Duodenal mucosa (tissue), 2 donors: ENCODE measurements at regions not wholly inside any gene's neighbourhood (a gene's known extent, or its start where the extent isn't known, plus 50 kb on each side); places are given as distances from the start of the nearest gene placed in this dataset.

ENCODE experiments used
- H3K27ac ChIP-seq: one replicate; pipeline ENCODE4 v1.7.0; 2013; ENCODE audit warnings: low read depth, low read length
- H3K27me3 ChIP-seq, 2 donors: one replicate each; pipeline ENCODE4 v1.7.0; 2013; ENCODE audit warnings: low read length in 2 of 2, control low read depth in 1 of 2; ENCODE audit not compliant: insufficient read depth in 2 of 2, control insufficient read depth in 1 of 2
- H3K36me3 ChIP-seq, 2 donors: one replicate each; pipeline ENCODE4 v1.7.0; 2013; ENCODE audit warnings: low read length in 2 of 2, control low read depth in 1 of 2; ENCODE audit not compliant: insufficient read depth in 2 of 2, control insufficient read depth in 1 of 2
- H3K4me1 ChIP-seq, 2 donors: one replicate each; pipeline ENCODE4 v1.7.0; 2013; ENCODE audit warnings: low read length in 2 of 2, control low read depth in 1 of 2; ENCODE audit not compliant: insufficient read depth in 2 of 2, control insufficient read depth in 1 of 2
- H3K4me3 ChIP-seq, 2 donors: one replicate each; pipeline ENCODE4 v1.7.0; 2013; ENCODE audit warnings: low read length in 2 of 2, low read depth in 1 of 2
- H3K9ac ChIP-seq, 2 donors: one replicate each; pipeline ENCODE4 v1.7.0; 2013; ENCODE audit warnings: low read length in 2 of 2, low read depth in 1 of 2
- H3K9me3 ChIP-seq, 2 donors: one replicate each; pipeline ENCODE4 v1.7.0; 2013; ENCODE audit warnings: low read length in 2 of 2, control low read depth in 1 of 2; ENCODE audit not compliant: control insufficient read depth in 1 of 2

DNA sequence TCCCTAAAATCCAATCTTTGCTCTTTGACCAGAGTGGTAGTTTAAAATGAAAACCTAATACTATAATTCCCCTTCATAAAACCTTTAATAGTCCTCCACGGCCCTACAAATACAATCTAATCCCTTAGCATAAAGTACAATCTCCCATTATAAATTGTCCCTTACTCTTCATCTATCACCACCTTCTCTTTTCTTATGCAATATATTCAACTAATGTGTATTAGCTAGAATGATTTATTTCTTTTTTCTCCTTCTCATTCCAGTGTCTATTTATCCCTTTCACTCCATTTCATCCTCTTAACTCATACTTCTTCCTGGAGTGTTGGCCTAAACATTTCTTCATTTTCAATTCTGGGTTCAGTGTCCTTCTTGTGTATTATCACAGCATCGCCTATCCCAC is 872.1 kb upstream of the PCDH20 start:
- H3K4me3 ChIP-seq: no peak overlapping the region
- H3K27ac ChIP-seq: no peak overlapping the region
- H3K27me3 ChIP-seq: no peaks in the 10 kb centered on the region
- no peaks in the 10 kb centered on the region for H3K36me3 ChIP-seq
- peaks cover 0 to 5% of the 10 kb centered on the region in 2 donors for H3K9me3 ChIP-seq
- no peak overlapping the region for H3K9ac ChIP-seq
- no peaks in the 10 kb centered on the region for H3K4me1 ChIP-seq

DNA sequence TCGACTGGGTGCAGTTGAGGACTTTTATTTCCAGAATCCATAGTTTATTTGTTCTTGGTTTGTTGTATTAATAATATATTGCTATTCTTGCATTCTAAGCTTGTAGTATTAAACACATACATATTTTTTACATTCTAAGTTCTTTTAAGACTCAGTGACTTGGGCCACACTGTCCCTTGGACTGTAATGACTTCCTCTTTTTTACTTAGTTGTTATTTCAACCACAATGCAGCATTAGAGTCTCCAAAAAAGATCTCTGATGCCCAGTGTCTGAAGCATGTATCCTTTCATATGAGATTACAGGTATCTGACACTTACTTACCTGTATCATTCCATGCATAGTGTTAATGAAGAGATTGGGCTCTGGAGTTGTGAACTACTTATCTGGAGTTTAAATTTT is 864.9 kb upstream of the PCDH20 start:
- H3K9me3 ChIP-seq: peaks cover 0 to 5% of the 10 kb centered on the region in 2 donors
- no peaks in the 10 kb centered on the region for H3K27me3 ChIP-seq
- no peak overlapping the region for H3K4me3 ChIP-seq
- no peaks in the 10 kb centered on the region for H3K4me1 ChIP-seq
- no peaks in the 10 kb centered on the region for H3K36me3 ChIP-seq
- H3K27ac ChIP-seq: no peak overlapping the region
- no peak overlapping the region for H3K9ac ChIP-seq

GRCh38 chr13:62278271-62278670 is 862.6 kb upstream of the PCDH20 start:
- no peak overlapping the region for H3K9ac ChIP-seq
- H3K4me1 ChIP-seq: no peaks in the 10 kb centered on the region
- no peak overlapping the region for H3K27ac ChIP-seq
- H3K27me3 ChIP-seq: no peaks in the 10 kb centered on the region
- no peaks in the 10 kb centered on the region for H3K36me3 ChIP-seq
- peaks cover 0 to 8% of the 10 kb centered on the region in 2 donors for H3K9me3 ChIP-seq
- no peak overlapping the region for H3K4me3 ChIP-seq

DNA sequence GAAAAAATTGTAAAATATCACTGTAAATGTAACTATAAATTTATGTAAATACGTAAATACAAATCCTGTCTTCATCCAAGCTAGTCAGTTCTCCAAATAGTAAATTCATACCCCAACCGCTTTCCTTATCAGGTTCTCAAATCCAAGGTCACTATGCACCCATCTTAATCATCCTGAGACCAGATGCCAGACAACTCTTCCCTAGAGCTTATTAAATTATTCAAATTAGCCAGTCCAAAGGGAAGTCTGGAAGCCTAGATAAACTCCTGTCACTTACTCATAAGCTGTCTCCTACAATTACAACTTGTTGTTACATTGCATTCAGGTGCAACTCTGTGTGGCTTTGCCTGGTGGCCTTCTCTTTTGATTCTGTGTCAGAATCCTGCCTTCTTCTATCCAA is 836.1 kb upstream of the PCDH20 start:
- H3K4me1 ChIP-seq: no peaks in the 10 kb centered on the region
- no peak overlapping the region for H3K9ac ChIP-seq
- H3K9me3 ChIP-seq: peaks cover 6 to 18% of the 10 kb centered on the region in 2 donors
- H3K36me3 ChIP-seq: no peaks in the 10 kb centered on the region
- no peaks in the 10 kb centered on the region for H3K27me3 ChIP-seq
- no peak overlapping the region for H3K27ac ChIP-seq
- H3K4me3 ChIP-seq: no peak overlapping the region

DNA sequence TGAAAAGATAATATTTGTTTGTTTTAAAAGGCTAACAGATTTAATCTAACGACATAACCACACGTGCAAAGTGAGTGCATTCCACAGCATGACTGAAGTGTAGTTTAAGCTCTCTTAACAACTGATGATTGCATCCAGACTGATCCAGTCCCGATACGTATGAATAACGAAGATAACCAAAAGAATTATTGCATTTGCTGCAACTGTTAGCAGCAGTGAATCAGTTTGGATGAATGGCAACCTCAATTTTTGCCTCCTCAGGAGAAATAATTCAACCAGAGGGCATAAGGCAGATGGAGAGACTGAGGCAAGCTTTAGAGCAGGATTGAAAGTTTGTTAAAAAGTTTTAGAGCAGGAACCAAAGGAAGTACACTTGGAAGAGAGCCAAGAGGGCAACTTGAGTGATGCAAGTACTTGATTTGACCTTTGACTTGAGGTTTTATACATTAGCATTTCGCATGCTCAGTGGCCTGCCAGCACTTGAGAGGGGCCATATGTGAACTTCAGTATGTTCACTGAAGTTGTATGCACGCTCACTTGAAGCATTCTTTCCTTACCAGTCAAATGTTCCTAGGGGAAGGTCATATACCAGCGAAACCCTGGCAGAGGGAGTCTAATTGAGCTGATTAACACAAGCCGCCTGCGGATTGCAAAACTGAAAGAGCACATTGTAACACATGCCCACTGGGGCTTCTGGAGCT is 835.0 kb upstream of the PCDH20 start:
- Histone ChIP-seq H3K4me3 (no peak overlapping the region), H3K9ac (no peak overlapping the region), H3K9me3 (peaks cover 6 to 15% of the 10 kb centered on the region in 2 donors), H3K27me3 (no peaks in the 10 kb centered on the region), H3K4me1 (no peaks in the 10 kb centered on the region), H3K36me3 (no peaks in the 10 kb centered on the region), H3K27ac (no peak overlapping the region)

DNA sequence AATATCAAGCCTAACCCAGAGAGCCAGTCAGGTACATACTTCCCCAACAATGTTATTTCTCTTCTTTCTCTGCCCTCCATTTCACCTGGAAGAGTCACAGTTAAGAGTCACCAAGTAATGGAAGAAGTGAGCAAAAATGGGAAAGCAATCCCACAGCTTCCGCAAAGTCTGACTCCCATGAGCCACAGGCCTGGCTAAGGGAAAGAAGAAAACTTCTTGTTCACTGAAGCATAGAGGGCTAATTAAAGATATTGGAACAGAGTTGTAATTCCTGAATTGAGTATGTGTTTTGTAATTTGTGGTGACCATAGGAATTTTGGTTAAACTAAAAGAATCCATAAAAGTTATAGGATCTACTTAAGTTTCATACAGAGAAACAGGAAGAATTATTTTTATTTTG is 830.9 kb upstream of the PCDH20 start:
- Histone ChIP-seq H3K9me3 (peaks cover 0 to 11% of the 10 kb centered on the region in 2 donors), H3K4me1 (no peaks in the 10 kb centered on the region), H3K9ac (no peak overlapping the region), H3K27ac (no peak overlapping the region), H3K36me3 (no peaks in the 10 kb centered on the region), H3K4me3 (no peak overlapping the region), H3K27me3 (no peaks in the 10 kb centered on the region)

DNA sequence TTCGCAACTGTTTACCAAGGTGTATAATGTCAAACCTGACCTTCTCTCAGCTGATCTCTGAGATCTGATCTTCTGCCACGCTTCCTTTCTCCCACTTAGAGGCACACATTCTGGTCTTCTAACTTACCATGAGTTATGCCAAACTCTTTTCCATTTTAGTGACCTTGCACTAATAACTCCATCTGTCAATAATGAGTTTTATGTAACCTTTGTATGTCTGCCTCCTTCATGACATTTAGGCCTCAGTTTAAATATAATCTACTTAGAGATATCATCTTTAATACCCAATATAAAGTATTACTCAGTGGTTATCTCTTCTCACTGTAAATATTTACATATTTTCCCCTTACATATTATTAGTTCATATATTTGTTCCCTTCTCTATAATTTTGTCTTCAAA is 827.5 kb upstream of the PCDH20 start:
- H3K4me3 ChIP-seq: no peak overlapping the region
- H3K36me3 ChIP-seq: no peaks in the 10 kb centered on the region
- H3K9me3 ChIP-seq: no peaks in the 10 kb centered on the region
- no peaks in the 10 kb centered on the region for H3K4me1 ChIP-seq
- H3K27me3 ChIP-seq: no peaks in the 10 kb centered on the region
- no peak overlapping the region for H3K9ac ChIP-seq
- no peak overlapping the region for H3K27ac ChIP-seq

DNA sequence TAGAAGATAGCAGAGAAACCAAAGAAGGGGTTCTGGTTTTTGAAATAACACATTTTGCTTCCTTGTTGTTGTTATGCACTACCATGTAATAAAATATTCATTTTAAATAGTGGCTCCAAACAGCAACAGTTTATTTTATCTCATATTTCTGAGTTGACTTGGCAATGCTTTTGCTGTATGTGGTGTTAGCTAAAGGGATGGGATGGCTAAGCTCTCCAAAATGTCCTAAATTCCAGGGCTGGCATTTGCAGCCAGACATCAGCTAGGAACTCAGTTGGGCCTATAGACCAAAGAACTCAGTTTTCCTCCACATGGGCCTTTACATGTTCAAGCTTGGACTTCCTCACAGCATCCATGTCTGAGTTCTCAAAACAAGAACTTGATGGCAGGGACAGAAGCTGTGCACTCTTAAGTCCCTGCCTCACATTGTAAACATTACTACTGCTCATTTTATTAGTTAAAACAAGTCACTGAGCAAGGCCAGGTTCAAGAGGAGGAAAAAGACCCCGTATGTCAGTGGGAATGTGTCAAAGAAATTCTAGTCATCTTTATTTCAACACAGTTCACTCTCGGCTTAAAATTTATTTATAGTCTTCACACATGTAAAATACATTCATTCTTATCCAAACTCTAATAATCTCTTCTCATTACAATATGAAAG is 819.3 kb upstream of the PCDH20 start:
- H3K4me1 ChIP-seq: no peaks in the 10 kb centered on the region
- no peaks in the 10 kb centered on the region for H3K36me3 ChIP-seq
- H3K9me3 ChIP-seq: no peaks in the 10 kb centered on the region
- no peak overlapping the region for H3K9ac ChIP-seq
- no peak overlapping the region for H3K27ac ChIP-seq
- no peak overlapping the region for H3K4me3 ChIP-seq
- no peaks in the 10 kb centered on the region for H3K27me3 ChIP-seq

DNA sequence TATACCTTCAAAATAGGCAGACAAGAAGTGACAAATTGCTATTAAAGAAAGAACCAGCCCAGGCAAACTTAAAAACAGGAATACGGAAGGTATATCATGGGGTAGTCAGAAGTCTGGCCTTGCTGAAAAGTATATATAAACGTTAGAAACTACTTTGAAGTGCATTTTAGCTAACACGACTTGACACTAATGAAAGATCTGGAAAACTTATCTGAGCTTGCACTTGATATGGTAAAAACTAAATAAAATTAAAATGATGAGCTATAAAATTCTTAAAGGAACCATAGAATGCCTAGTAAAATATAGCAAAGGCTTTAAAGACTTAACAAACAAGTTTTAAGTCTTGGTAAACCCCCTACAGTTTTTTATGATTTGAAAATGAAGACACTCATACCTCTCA is 795.3 kb upstream of the PCDH20 start:
- no peak overlapping the region for H3K4me3 ChIP-seq
- H3K27ac ChIP-seq: no peak overlapping the region
- H3K9ac ChIP-seq: no peak overlapping the region
- peaks cover 0 to 4% of the 10 kb centered on the region in 2 donors for H3K9me3 ChIP-seq
- no peaks in the 10 kb centered on the region for H3K4me1 ChIP-seq
- H3K36me3 ChIP-seq: no peaks in the 10 kb centered on the region
- H3K27me3 ChIP-seq: no peaks in the 10 kb centered on the region

DNA sequence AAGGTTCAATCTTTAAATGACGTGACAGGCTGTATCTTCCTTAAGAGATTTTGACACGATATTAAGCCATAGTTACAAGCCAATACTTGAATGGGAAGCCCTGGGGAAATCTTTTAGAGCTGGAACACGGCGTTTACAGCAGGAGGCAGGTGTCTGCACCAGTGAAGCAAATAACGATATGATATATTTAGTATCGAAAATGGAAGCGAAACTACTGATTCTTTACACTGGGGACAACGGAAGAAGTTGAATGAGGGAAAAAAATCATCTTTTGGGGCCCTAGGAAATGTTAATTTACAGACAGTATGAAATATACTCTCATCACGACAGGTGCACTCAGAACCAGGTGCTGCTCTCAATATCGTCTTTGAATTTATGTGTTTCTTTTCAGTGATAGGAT is 793.9 kb upstream of the PCDH20 start:
- Histone ChIP-seq H3K36me3 (no peaks in the 10 kb centered on the region), H3K9me3 (peaks cover 0 to 4% of the 10 kb centered on the region in 2 donors), H3K4me3 (no peak overlapping the region), H3K9ac (no peak overlapping the region), H3K4me1 (no peaks in the 10 kb centered on the region), H3K27ac (no peak overlapping the region), H3K27me3 (no peaks in the 10 kb centered on the region)
